Esophagus (tissue), 2 donors: ENCODE measurements at regions not wholly inside any gene's neighbourhood (a gene's known extent, or its start where the extent isn't known, plus 50 kb on each side); places are given as distances from the start of the nearest gene placed in this dataset.

Source experiments
- H3K27ac ChIP-seq, 2 donors: one replicate each; pipeline ENCODE4 v1.5.1; 2013; ENCODE audit warnings: low read depth in 2 of 2, mild to moderate bottlenecking in 2 of 2, inconsistent platforms in 1 of 2, low read length in 1 of 2, moderate library complexity in 1 of 2
- H3K27me3 ChIP-seq, 2 donors: one replicate each; pipeline ENCODE4 v1.6.1; 2013; ENCODE audit warnings: low read length in 2 of 2, control low read depth in 1 of 2, mild to moderate bottlenecking in 1 of 2; ENCODE audit not compliant: insufficient read depth in 2 of 2, control insufficient read depth in 1 of 2
- H3K36me3 ChIP-seq, 2 donors: one replicate each; pipeline ENCODE4 v1.6.1; 2013; ENCODE audit warnings: low read length in 1 of 2; ENCODE audit not compliant: control insufficient read depth in 2 of 2, insufficient read depth in 2 of 2
- H3K4me1 ChIP-seq, 2 donors: one replicate each; pipeline ENCODE4 v1.6.1; 2013; ENCODE audit warnings: low read length in 1 of 2; ENCODE audit not compliant: control insufficient read depth in 2 of 2, insufficient read depth in 2 of 2
- H3K4me3 ChIP-seq, 2 donors: one replicate each; pipeline ENCODE4 v1.5.1; 2013; ENCODE audit warnings: low read length in 2 of 2, mild to moderate bottlenecking in 2 of 2, low read depth in 1 of 2, moderate library complexity in 1 of 2
- H3K9me3 ChIP-seq, 2 donors: one replicate each; pipeline ENCODE4 v1.6.1; 2013; ENCODE audit warnings: mild to moderate bottlenecking in 2 of 2, low read depth in 1 of 2, low read length in 1 of 2, moderate library complexity in 1 of 2; ENCODE audit not compliant: control insufficient read depth in 2 of 2, insufficient read depth in 1 of 2
- WGBS, 2 donors: extraction: QIAGEN DNeasy Blood & Tissue Kit; methylation state at CpG; one replicate each; pipeline ENCODE4 v1.1.7; 2013; 5-methylcytosine and 5-hydroxymethylcytosine counted together
- donor health status: healthy with polysubstance abuse.
- donor health status: Bipolar disorder and iron deficiency.

- no peaks in the 10 kb centered on the region for H3K9me3 ChIP-seq
- no peak overlapping the region for H3K4me3 ChIP-seq
- WGBS, 2 donors: 87 to 94% methylated on average over 1 of the region's 1 CpG
- no peak overlapping the region for H3K27ac ChIP-seq
- no peaks in the 10 kb centered on the region for H3K36me3 ChIP-seq
- no peaks in the 10 kb centered on the region for H3K27me3 ChIP-seq
- H3K4me1 ChIP-seq: no peaks in the 10 kb centered on the region
Measured at GRCh38 chr4:153141238-153141637, 63.0 kb upstream of the TRIM2 start.

- Histone ChIP-seq H3K36me3 (no peaks in the 10 kb centered on the region), H3K27me3 (no peaks in the 10 kb centered on the region), H3K9me3 (no peaks in the 10 kb centered on the region), H3K27ac (no peak overlapping the region), H3K4me1 (no peaks in the 10 kb centered on the region), H3K4me3 (no peak overlapping the region)
- 45 to 49% methylated on average over 7 of the region's 7 CpGs for WGBS, 2 donors
Measured at GRCh38 chr4:153142700-153143438, 61.4 kb upstream of the TRIM2 start.

- no peak overlapping the region for H3K27ac ChIP-seq
- no peaks in the 10 kb centered on the region for H3K27me3 ChIP-seq
- H3K36me3 ChIP-seq: no peaks in the 10 kb centered on the region
- no peaks in the 10 kb centered on the region for H3K9me3 ChIP-seq
- H3K4me3 ChIP-seq: no peak overlapping the region
- no peaks in the 10 kb centered on the region for H3K4me1 ChIP-seq
- WGBS, 2 donors: 21 to 23% methylated on average over 7 of the region's 7 CpGs
Measured at GRCh38 chr4:153143527-153144348, 60.5 kb upstream of the TRIM2 start.

- WGBS, 2 donors: 73 to 79% methylated on average over 1 of the region's 1 CpG
- H3K27me3 ChIP-seq: no peaks in the 10 kb centered on the region
- no peaks in the 10 kb centered on the region for H3K36me3 ChIP-seq
- no peak overlapping the region for H3K27ac ChIP-seq
- no peaks in the 10 kb centered on the region for H3K4me1 ChIP-seq
- no peaks in the 10 kb centered on the region for H3K9me3 ChIP-seq
- H3K4me3 ChIP-seq: no peak overlapping the region
Measured at GRCh38 chr4:153146031-153146430, 58.2 kb upstream of the TRIM2 start.

DNA sequence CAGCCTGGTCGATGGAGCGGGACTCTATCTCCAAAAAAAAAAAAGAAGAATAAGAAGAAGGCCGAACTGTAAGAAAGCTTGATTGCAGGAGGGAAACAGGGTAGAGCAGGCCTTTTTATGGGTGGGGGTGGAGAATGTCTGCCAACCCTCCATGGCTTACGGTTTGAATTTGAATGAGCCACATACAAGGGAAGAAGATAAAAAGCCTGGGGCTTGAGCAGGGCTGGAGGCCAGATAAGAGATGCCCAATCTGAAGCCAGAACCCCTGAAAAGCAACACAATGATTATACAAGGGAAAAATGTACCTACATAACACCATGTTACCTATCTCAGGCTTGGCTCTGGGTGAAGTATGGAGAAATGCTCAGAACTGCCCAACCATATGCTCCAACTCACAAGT lies 57.3 kb upstream of the TRIM2 start:
- WGBS, 2 donors: 88 to 91% methylated on average over 4 of the region's 4 CpGs
- peaks cover 0 to 2% of the 10 kb centered on the region in 2 donors for H3K4me1 ChIP-seq
- H3K4me3 ChIP-seq: no peak overlapping the region
- H3K27me3 ChIP-seq: no peaks in the 10 kb centered on the region
- H3K36me3 ChIP-seq: no peaks in the 10 kb centered on the region
- no peaks in the 10 kb centered on the region for H3K9me3 ChIP-seq
- H3K27ac ChIP-seq: no peak overlapping the region

DNA sequence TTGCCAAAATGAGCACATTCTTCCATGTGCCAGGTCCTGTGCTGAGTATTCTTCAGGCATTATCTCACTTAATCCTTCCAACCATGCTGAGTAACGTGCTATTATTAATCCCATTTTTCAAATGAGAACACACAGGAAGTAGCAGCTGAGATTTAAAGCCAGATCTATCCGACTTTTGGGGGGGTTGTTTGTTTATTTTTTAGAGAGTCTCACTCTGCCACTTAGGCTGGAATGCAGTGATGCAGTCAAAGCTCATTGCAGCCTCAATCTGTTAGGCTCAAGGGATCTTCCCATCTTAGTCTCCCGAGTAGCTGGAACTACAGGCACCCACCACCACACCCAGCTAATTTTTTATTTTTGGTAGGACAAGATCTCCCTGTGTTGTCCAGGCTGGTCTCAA lies 55.5 kb upstream of the TRIM2 start:
- H3K27me3 ChIP-seq: no peaks in the 10 kb centered on the region
- no peak overlapping the region for H3K27ac ChIP-seq
- whole genome bisulfite sequencing, 2 donors: 28 to 31% methylated on average over 3 of the region's 3 CpGs
- peaks cover 4 to 6% of the 10 kb centered on the region in 2 donors for H3K4me1 ChIP-seq
- H3K36me3 ChIP-seq: no peaks in the 10 kb centered on the region
- H3K4me3 ChIP-seq: no peak overlapping the region
- no peaks in the 10 kb centered on the region for H3K9me3 ChIP-seq

DNA sequence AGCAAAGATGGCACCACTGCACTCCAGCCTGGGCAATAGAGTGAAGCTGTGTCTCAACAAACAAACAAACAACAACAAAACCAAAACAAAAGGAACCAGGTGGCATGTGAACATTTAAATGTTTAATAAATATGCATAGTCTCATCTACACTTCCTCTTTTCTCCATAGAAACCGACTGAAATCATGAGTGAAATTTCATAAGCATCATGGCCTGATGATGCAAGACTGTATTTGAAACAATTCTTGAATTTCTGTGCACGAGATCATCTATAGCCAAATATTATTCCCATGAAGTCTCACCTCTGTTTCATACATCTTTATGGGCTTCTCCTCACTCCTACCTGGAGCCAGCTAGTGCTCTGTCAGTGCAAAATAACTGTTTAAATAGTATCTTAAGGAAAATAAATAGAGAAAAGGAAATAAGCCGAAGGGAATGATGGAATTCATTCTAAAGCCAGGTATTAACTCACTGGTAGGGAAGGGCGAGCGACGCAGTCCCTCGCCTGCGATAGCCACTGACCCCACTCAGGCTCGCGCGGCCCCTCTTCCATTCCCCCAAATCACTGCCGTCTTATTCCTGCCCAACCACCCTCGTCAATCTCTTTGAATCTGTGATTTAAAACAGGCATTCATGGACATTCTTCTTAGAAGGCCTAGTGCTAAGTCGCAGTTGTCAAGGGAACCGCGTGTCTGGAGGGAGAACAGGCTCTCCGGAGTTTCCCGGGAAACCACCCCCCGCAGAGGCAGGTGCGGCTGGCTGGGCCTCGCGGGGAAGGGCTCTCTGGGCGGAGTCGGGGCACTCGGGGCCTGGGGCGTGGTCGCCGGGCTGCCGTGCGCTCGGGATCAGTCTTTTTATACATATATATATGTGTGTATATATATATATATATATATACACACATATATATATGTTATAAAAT lies 52.4 kb upstream of the TRIM2 start:
- H3K4me3 ChIP-seq: peak overlapping the region in 1 of 2 donors; percentile 56
- no peaks in the 10 kb centered on the region for H3K36me3 ChIP-seq
- no peaks in the 10 kb centered on the region for H3K9me3 ChIP-seq
- peaks cover 6% of the 10 kb centered on the region in 2 donors for H3K4me1 ChIP-seq
- H3K27ac ChIP-seq: no peak overlapping the region
- 25 to 27% methylated on average over 31 of the region's 31 CpGs for WGBS, 2 donors
- H3K27me3 ChIP-seq: no peaks in the 10 kb centered on the region

GRCh38 chr4:153152501-153153338 lies 51.5 kb upstream of the TRIM2 start:
- peaks cover 6% of the 10 kb centered on the region in 2 donors for H3K4me1 ChIP-seq
- H3K4me3 ChIP-seq: peak overlapping the region; percentile 50 to 56
- peak overlapping the region in 1 of 2 donors; percentile 15 for H3K27ac ChIP-seq
- WGBS, 2 donors: 1 to 2% methylated on average over 44 of the region's 44 CpGs
- no peaks in the 10 kb centered on the region for H3K9me3 ChIP-seq
- H3K36me3 ChIP-seq: no peaks in the 10 kb centered on the region
- H3K27me3 ChIP-seq: no peaks in the 10 kb centered on the region
